ENCODE measurements at regions not wholly inside any gene's neighbourhood (a gene's known extent, or its start where the extent isn't known, plus 50 kb on each side); places are given as distances from the start of the nearest gene placed in this dataset.

GRCh38 chr3:162774613-162775100 lies 1278.0 kb downstream of the OTOL1 start:
- no peak for TF ChIP-seq POLR2A (IDR thresholded peaks at IDR 0.05; ENCODE audit: insufficient read depth in 1 of 2, low read depth in 2 of 2, low read length in 2 of 2)
- no peak for TF ChIP-seq HBP1 (CRISPR knock-in tag; IDR thresholded peaks at IDR 0.05; ENCODE audit: low read depth)
- TF ChIP-seq HDAC6 (IDR thresholded peaks at IDR 0.05; ENCODE audit: low read depth, low read length) = no peak
- no peak for TF ChIP-seq STAG1 (CRISPR knock-in tag; IDR thresholded peaks at IDR 0.05)
- no peak for TF ChIP-seq BHLHE40 (IDR thresholded peaks at IDR 0.05; ENCODE audit: low read length)
- no peak for TF ChIP-seq CTCF (CRISPR knock-in tag; IDR thresholded peaks at IDR 0.05)
- no peak for TF ChIP-seq TBP (CRISPR knock-in tag; IDR thresholded peaks at IDR 0.05)
- no peak for TF ChIP-seq ZSCAN29 (CRISPR knock-in tag; conservative IDR thresholded peaks at IDR 0.05)

All from HepG2 (cell line).